Astrocyte (in vitro differentiated cells and primary cell): ENCODE measurements at regions not wholly inside any gene's neighbourhood (a gene's known extent, or its start where the extent isn't known, plus 50 kb on each side); places are given as distances from the start of the nearest gene placed in this dataset.

ENCODE experiments used
- DNase-seq: peaks from one replicate; pipeline ENCODE4 v3.0.0-alpha.2; 2010; ENCODE audit warnings: low read depth
- FAIRE-seq: peaks from 2 replicates; lab custom pipeline; 2011; peaks lifted over from hg19 to GRCh38; lab: Jason Lieb, UNC
- H2AFZ ChIP-seq: 2 replicates; pipeline ENCODE4 v1.6.0; 2012; ENCODE audit warnings: low read depth, low read length, inconsistent platforms
- H3K27ac ChIP-seq: 2 replicates; pipeline ENCODE4 v1.5.1; 2011; ENCODE audit warnings: low read depth, low read length, inconsistent platforms
- H3K27me3 ChIP-seq: 2 replicates; pipeline ENCODE4 v1.6.0; 2011; ENCODE audit warnings: low read length, inconsistent platforms; ENCODE audit not compliant: insufficient read depth
- H3K36me3 ChIP-seq: 2 replicates; pipeline ENCODE4 v1.5.1; 2011; ENCODE audit warnings: low read length, inconsistent platforms; ENCODE audit not compliant: insufficient read depth
- H3K4me1 ChIP-seq: 2 replicates; pipeline ENCODE4 v1.5.1; 2011; ENCODE audit warnings: low read length, inconsistent platforms; ENCODE audit not compliant: insufficient read depth
- H3K4me2 ChIP-seq: 2 replicates; pipeline ENCODE4 v1.6.0; 2012; ENCODE audit warnings: low read length, inconsistent platforms
- H3K4me3 ChIP-seq: 2 replicates; pipeline ENCODE4 v1.5.1; 2011; ENCODE audit warnings: low read depth, mild to moderate bottlenecking, low read length, inconsistent platforms; ENCODE audit not compliant: insufficient read depth
- H3K79me2 ChIP-seq: 2 replicates; pipeline ENCODE4 v1.6.0; 2012; ENCODE audit warnings: mild to moderate bottlenecking, low read length, inconsistent platforms; ENCODE audit not compliant: insufficient read depth
- H3K9ac ChIP-seq: 2 replicates; pipeline ENCODE4 v1.6.0; 2012; ENCODE audit warnings: mild to moderate bottlenecking, low read length, inconsistent platforms
- H3K9me3 ChIP-seq: 2 replicates; pipeline ENCODE4 v1.5.1; 2012; ENCODE audit warnings: low read depth, mild to moderate bottlenecking, low read length, inconsistent platforms; ENCODE audit not compliant: insufficient read depth
- H4K20me1 ChIP-seq: 2 replicates; pipeline ENCODE4 v1.6.0; 2012; ENCODE audit warnings: low read length, inconsistent platforms; ENCODE audit not compliant: insufficient read depth
- H3K27ac Mint-ChIP-seq: one replicate; pipeline ENCODE4 v1.8.0; 2021; ENCODE audit warnings: mild to moderate bottlenecking, mixed read lengths; ENCODE audit not compliant: unreplicated experiment
- H3K27me3 Mint-ChIP-seq: one replicate; pipeline ENCODE4 v1.8.0; 2021; ENCODE audit warnings: low read depth, mixed read lengths; ENCODE audit not compliant: unreplicated experiment
- H3K36me3 Mint-ChIP-seq: one replicate; pipeline ENCODE4 v1.8.0; 2021; ENCODE audit warnings: low read depth, mixed read lengths; ENCODE audit not compliant: unreplicated experiment
- H3K4me1 Mint-ChIP-seq: one replicate; pipeline ENCODE4 v1.8.0; 2021; ENCODE audit warnings: low read depth, mixed read lengths; ENCODE audit not compliant: unreplicated experiment
- H3K4me3 Mint-ChIP-seq: one replicate; pipeline ENCODE4 v1.8.0; 2021; ENCODE audit warnings: mild to moderate bottlenecking, moderate library complexity, mixed read lengths; ENCODE audit not compliant: unreplicated experiment
- H3K9me3 Mint-ChIP-seq: one replicate; pipeline ENCODE4 v1.8.0; 2021; ENCODE audit warnings: mild to moderate bottlenecking, mixed read lengths; ENCODE audit not compliant: unreplicated experiment
- EZH2 ChIP-seq: IDR thresholded peaks from 2 replicates; pipeline ENCODE4 v1.6.1; 2012; ENCODE audit warnings: mild to moderate bottlenecking, low read length, inconsistent platforms; ENCODE audit not compliant: insufficient read depth
- TF ChIP-seq, protein P1 (sequence below): IDR thresholded peaks from 2 replicates; pipeline ENCODE4 v1.5.1; 2011; ENCODE audit warnings: low read depth, mild to moderate bottlenecking, inconsistent platforms, low read length, moderate library complexity; ENCODE audit not compliant: insufficient read depth

DNA sequence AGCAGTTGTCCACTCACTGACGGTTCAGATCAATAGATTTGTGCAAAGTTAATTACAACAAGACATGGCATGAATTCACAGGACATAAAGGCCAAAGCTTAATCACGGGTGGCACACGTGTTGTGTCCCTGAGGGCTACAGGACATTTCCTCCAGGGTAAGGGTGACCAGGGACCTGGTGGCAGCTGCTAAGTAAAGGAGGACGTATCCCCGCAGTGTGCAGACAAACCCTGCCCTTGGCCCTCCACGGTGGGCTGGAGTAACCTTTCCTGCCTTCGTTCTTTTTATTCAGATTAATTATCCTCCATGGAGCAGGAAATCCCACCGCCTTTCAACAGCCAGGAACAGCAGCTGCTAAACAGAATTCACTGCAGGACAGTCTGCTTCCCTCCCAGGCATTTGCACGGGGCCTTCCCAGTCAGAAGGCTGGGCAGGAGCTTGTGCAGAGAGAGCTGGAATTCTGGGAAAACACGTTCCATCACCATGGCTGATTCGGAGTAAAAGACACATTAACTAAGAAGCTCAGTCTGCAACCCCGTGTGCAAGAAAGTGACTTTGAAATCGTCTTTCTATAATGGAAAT lies 289.9 kb upstream of the SFSWAP start:
- no peaks in the 10 kb centered on the region for H4K20me1 ChIP-seq
- H3K9ac ChIP-seq: no peak overlapping the region
- no peak overlapping the region for H3K27ac Mint-ChIP-seq
- H3K4me3 ChIP-seq: no peak overlapping the region
- FAIRE-seq: no peak
- H3K79me2 ChIP-seq: no peaks in the 10 kb centered on the region
- no peaks in the 10 kb centered on the region for H3K36me3 ChIP-seq
- H2AFZ ChIP-seq: no peak overlapping the region
- no peaks in the 10 kb centered on the region for H3K9me3 ChIP-seq
- H3K4me1 Mint-ChIP-seq: no peaks in the 10 kb centered on the region
- no peaks in the 10 kb centered on the region for H3K36me3 Mint-ChIP-seq
- H3K27ac ChIP-seq: no peak overlapping the region
- no peaks in the 10 kb centered on the region for H3K4me1 ChIP-seq
- no peak overlapping the region for H3K4me2 ChIP-seq
- DNase-seq: no peak
- H3K27me3 ChIP-seq: no peaks in the 10 kb centered on the region
- TF ChIP-seq, protein P1, sequence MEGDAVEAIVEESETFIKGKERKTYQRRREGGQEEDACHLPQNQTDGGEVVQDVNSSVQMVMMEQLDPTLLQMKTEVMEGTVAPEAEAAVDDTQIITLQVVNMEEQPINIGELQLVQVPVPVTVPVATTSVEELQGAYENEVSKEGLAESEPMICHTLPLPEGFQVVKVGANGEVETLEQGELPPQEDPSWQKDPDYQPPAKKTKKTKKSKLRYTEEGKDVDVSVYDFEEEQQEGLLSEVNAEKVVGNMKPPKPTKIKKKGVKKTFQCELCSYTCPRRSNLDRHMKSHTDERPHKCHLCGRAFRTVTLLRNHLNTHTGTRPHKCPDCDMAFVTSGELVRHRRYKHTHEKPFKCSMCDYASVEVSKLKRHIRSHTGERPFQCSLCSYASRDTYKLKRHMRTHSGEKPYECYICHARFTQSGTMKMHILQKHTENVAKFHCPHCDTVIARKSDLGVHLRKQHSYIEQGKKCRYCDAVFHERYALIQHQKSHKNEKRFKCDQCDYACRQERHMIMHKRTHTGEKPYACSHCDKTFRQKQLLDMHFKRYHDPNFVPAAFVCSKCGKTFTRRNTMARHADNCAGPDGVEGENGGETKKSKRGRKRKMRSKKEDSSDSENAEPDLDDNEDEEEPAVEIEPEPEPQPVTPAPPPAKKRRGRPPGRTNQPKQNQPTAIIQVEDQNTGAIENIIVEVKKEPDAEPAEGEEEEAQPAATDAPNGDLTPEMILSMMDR: no peak
- TF ChIP-seq EZH2: no peak
- peaks cover 24% of the 10 kb centered on the region for H3K27me3 Mint-ChIP-seq
- peaks cover 14% of the 10 kb centered on the region for H3K9me3 Mint-ChIP-seq
- no peak overlapping the region for H3K4me3 Mint-ChIP-seq

DNA sequence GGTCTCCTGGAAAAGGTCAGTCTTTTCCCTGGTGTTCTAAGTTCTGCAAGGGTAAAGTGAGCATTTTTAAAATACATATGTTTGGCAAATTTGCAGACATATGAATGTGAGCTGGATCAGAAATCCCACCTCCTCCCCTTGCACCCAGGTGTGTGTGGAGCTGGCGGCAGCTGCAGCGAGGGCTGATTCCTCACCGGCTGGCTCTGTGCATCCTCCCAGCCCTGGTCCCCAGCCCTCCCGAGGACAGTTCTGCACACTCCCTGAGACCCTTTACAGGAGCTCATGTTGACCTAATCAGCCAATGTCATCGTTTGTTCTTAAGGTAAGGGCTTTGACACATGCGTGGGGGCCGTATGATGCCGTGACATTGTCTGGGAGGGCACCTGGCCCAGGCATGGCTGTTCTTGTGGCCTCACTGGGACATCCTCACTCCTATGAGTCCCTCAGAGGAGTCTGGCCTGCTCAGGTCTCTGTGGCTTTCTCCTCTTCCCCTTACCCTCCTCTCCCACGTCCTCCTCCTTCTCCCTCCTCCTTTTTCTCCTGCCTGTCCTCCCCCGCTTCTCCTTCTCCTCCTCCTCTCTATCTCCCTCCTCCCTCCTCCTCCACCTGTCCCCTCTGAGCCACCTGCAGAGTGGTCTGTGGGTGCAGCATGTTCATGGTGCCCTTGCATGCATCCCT lies 289.2 kb upstream of the SFSWAP start:
- no peak for TF ChIP-seq EZH2
- TF ChIP-seq, protein P1: no peak
- no peak overlapping the region for H2AFZ ChIP-seq
- H3K4me3 Mint-ChIP-seq: no peak overlapping the region
- H3K9me3 ChIP-seq: no peaks in the 10 kb centered on the region
- no peaks in the 10 kb centered on the region for H4K20me1 ChIP-seq
- no peak overlapping the region for H3K27ac Mint-ChIP-seq
- H3K9ac ChIP-seq: no peak overlapping the region
- no peak for DNase-seq
- H3K9me3 Mint-ChIP-seq: peaks cover 14% of the 10 kb centered on the region
- no peak overlapping the region for H3K4me3 ChIP-seq
- no peaks in the 10 kb centered on the region for H3K4me1 ChIP-seq
- no peaks in the 10 kb centered on the region for H3K36me3 Mint-ChIP-seq
- H3K27me3 ChIP-seq: no peaks in the 10 kb centered on the region
- H3K27ac ChIP-seq: no peak overlapping the region
- H3K4me1 Mint-ChIP-seq: no peaks in the 10 kb centered on the region
- no peaks in the 10 kb centered on the region for H3K36me3 ChIP-seq
- H3K79me2 ChIP-seq: no peaks in the 10 kb centered on the region
- no peak for FAIRE-seq
- peaks cover 19% of the 10 kb centered on the region for H3K27me3 Mint-ChIP-seq
- H3K4me2 ChIP-seq: no peak overlapping the region

DNA sequence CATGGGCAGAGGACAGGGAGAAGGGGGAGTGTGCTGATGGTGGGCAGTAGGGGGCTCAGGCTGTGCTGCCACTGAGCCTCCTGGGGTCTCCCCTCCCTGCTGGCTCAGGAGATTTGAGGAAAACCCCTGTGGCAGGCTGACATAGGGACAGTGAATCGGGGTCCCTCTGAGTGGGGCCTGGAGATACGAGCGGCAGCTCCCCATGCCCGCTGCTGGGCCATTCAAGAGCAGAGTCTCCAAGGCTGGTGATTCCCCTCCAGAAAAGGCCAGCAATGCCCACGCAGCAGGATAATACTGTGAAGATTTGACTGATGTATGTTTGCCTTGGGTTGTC lies 288.7 kb upstream of the SFSWAP start:
- no peak overlapping the region for H2AFZ ChIP-seq
- TF ChIP-seq, protein P1: no peak
- TF ChIP-seq EZH2: no peak
- H3K9me3 ChIP-seq: no peaks in the 10 kb centered on the region
- H3K27ac ChIP-seq: no peak overlapping the region
- H3K9ac ChIP-seq: no peak overlapping the region
- no peaks in the 10 kb centered on the region for H4K20me1 ChIP-seq
- Mint-ChIP-seq H3K9me3 (peaks cover 14% of the 10 kb centered on the region), H3K4me1 (no peaks in the 10 kb centered on the region), H3K4me3 (no peak overlapping the region), H3K27ac (no peak overlapping the region), H3K36me3 (no peaks in the 10 kb centered on the region), H3K27me3 (peaks cover 19% of the 10 kb centered on the region)
- no peaks in the 10 kb centered on the region for H3K27me3 ChIP-seq
- H3K36me3 ChIP-seq: no peaks in the 10 kb centered on the region
- H3K4me3 ChIP-seq: no peak overlapping the region
- H3K79me2 ChIP-seq: no peaks in the 10 kb centered on the region
- FAIRE-seq (no peak), DNase-seq (no peak)
- no peaks in the 10 kb centered on the region for H3K4me1 ChIP-seq
- no peak overlapping the region for H3K4me2 ChIP-seq
